GM19467 (cell line): ENCODE measurements at regions not wholly inside any gene's neighbourhood (a gene's known extent, or its start where the extent isn't known, plus 50 kb on each side); places are given as distances from the start of the nearest gene placed in this dataset.
"Not testable (repeated sequence)": the region's sequence is repeated elsewhere in the genome, so short reads cannot be mapped to it uniquely, and the experiment has no call there.

Experiments
- ATAC-seq: cut with Tn5 transposase; IDR thresholded peaks from one replicate; pipeline ENCODE4 v1.9.1; 2021; ENCODE audit warnings: mild to moderate bottlenecking, moderate library complexity; ENCODE audit not compliant: unreplicated experiment

DNA sequence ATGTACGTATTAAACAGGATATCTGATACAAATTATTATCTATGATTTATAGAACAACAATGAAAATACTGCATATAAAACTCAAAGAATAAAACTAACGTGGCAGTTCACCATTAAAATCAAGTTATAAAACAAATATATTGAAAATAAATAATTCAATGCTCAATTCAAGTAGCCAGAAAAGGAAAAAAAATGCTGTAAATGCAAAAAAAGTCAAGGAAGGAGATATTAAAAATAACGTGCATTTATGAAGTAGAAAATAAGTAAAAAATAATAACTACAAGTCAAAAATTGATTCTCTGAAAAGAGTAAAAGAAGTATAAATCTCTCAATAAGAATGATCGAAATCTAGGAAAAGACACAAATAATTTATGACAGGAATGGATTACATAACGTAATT lies 460.5 kb upstream of the CD180 start:
- no peak for ATAC-seq

DNA sequence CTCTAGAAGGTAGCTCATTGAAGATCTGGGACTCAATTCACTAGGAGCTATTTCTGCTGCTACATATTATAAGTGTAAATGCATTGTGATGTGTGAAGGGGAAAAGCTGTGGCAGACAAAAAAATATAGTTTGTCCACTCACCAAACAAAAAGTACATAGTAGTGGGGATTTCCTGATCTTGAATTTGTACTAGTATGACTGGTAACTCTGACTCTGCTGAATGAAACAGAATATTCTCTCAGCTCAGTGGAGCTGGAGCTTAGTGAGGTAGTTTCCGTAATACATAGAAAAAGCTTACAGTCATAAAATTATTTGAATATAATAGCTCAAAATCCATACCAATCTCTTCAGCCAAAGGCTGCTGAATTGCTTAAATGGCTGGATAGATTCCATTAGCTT lies 455.6 kb upstream of the CD180 start:
- no peak for ATAC-seq

- no peak for ATAC-seq
Measured at GRCh38 chr5:67651180-67651579, 454.6 kb upstream of the CD180 start.

DNA sequence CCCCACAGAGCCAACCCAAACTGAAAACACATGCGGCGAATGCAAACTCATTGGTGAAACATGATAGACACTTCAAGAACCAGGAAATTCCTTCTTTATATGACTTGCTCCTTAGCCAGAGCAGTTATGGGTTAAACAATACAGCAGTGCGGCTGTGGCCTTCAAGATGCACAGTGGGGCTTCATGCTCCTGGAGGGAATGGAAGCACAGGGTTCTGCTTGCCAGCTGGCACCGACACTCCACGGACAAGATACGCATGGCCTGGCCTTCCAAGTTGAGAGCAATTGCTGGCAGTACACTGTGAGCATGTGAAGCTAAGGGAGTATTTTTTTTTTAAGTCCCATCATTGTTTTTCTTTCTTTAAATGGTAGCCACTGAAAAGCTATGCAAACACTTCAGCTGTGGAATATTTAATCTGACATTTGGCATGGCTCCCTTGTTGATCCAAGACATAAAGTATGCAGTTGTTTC lies 451.6 kb upstream of the CD180 start:
- ATAC-seq = no peak

DNA sequence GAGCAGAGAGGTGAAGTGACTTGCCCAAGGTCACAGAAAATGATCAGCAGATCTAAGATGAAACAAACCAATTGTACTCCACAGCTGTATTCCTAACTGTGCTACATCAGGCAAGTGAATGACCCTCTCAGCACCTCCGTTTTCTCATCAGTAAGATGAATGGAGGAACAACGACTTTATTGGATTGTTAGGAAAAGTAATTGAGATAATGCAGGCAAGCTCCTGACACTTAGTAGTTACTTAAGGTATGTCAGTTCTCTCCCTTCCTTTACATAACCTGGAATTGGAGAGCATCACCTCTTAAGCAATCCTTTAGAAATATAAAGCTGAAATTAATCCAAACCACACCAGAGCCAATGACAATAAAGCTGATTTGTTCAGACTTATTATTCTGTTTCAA lies 451.2 kb upstream of the CD180 start:
- no peak for ATAC-seq

- no peak for ATAC-seq
Measured at GRCh38 chr5:67644221-67644920, 447.8 kb upstream of the CD180 start.

DNA sequence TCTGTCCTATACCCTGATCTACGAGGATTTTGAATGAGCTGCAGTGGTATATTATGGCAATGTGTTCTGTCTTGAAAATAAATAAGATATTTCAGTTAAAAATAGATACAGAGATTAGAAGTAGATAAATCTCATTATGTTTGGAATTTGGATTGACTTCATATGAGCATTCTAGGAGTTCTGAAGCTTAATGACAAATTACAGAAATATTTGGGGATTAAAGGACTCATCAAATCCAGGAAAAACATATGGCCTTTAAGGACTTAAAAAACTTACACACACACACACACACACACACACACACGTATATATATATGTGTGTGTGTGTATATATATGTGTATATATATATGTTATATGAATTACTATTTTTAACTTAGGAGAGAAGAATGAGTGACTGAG lies 446.9 kb upstream of the CD180 start:
- ATAC-seq = no peak

GRCh38 chr5:67639976-67640375 lies 443.4 kb upstream of the CD180 start:
- no peak for ATAC-seq

DNA sequence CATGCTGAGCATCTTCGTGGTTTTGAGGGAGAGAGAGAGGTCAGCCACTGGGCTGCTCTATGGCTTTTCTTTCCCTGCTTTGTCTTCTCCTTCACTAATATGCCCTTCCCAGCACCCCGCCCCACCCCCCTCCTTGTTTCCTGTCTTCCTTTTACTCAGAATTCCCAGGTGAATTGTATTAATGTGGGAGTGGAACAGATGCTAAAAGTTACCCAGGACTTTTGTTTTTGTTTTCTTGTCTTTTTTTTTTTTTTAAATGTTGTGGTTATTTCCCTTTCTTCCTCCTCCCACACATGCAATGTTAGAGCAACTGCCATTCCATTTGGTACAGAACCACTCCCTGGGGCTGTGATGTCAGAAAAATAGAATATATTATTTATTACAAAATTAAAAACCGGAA lies 442.7 kb upstream of the CD180 start:
- no peak for ATAC-seq

DNA sequence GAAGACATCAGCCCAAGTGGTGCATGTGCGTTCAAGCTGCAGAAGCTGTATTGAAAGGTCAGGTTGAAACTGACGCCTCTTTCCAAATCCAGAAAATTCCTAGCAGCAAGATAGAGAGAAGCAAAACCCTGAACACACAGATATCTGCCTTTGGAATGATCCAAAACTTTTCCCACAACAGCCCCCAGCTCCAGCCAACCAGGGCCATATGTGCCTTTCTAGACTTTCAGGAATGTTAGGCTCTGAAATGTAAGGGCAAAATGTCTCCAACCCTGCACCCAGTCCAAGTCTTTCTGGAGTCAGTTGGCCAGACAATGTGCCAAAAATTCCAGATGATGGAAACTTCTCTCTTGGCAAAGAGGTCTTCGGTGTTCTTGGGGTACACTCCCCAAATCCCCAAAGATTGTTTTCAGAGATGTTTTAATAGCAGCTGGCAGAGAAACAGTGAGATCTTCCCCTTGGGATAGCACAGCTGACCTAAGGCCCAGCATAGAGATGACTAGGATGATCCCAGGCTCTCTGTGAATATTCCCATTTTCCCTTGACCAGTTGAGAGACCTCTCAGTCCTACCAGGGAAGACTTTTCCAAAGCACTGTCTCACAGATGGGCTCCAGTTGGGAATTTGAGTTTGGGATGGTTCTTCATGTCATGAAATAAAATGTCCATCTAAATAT lies 440.4 kb upstream of the CD180 start:
- ATAC-seq = no peak

DNA sequence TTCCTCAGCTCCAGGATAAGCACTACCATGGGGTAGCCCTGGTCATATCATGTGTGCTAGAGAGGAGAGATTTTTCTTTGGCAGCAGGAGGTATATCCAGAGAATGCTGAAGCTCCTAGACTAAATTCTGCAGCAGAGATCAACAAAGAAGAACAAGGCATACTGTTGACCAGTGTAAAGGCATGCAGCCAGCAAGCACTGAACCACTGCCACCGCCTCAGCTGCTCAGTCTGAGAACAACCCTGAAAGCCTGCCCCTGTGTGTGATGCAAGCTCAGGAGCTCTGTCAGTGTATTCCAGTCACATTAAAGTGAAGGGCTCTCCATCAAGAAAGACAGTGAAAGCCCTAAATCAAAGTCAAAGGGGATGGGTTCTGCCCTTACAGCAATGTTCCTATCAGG lies 439.5 kb upstream of the CD180 start:
- ATAC-seq = no peak

- ATAC-seq = not testable (repeated sequence)
Measured at GRCh38 chr5:67627079-67627478, 430.5 kb upstream of the CD180 start.

DNA sequence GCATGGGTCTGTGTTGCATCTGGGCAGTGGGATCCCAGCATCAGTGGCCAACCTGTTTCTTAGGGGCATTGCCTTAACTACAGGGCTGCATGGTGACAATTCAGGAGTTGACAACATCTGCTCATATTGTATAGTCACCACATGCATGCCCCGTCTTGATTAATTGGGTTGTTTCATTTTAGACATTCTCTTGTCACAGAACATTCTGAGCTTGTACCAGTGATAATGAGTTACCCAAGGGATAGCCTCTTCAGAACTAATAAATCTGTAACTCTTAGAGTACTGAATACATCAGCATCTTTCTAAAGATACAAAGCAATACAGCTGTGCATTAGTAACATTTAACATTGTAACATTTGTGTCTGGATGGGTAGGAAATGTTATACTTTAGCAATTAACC lies 426.5 kb upstream of the CD180 start:
- ATAC-seq = no peak

- ATAC-seq = no peak
Measured at GRCh38 chr5:67620424-67621397, 424.1 kb upstream of the CD180 start.

DNA sequence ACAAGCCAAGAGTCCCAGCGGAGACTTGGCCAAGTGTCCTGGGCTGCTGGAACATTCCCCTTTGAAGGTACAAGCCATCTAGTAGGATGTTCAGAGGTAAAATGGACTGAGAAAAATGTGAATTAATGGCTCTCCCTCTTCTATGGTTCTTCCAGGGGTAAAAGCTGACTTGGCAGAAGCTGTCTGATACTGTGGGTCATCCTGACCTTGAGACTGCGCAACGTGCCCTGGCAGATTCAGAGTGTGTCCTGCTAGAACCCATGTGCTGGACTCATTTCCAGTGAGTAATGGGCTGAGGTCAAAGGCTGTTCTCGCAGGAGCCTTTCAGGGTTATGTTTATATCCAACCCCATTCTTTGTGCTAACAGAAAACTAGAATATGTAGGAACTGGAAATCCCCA lies 423.0 kb upstream of the CD180 start:
- ATAC-seq = no peak

DNA sequence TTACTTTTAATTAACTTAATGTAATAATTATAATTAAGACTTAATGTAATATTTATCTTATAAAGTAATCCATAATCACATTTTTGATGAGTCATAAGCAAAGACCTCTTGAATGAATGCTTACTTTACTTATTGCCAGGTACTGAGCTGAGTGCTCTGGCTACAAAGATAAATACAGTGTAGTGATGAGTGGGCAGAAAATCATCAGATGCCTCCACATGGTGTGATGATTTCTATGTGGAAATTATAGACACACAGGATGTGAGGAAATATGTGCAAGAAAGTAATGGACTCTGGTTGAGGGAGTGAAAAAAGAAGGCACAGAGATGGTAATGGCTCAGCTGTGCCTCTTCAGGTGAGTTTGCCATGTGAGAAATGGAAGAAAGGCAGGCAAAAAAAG lies 422.6 kb upstream of the CD180 start:
- no peak for ATAC-seq

DNA sequence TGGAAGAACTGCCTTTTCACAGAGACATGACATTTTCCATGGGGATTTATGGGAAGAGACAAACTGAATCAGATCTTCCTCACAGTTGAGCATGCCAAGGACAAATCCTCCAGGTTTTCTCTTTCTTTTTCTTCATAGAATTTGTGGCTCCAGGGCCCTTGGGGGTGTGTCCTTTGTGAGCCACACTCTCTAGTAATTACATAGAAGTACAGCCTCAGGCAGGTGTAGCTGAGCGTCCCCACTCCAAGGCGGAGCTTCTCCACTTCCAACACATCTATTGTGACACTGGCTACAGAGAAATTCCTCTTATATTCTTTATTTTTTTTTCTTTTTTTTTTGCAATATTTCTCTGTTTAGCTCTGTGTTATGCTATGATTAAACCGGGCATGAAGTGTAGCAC lies 420.5 kb upstream of the CD180 start:
- ATAC-seq = no peak

DNA sequence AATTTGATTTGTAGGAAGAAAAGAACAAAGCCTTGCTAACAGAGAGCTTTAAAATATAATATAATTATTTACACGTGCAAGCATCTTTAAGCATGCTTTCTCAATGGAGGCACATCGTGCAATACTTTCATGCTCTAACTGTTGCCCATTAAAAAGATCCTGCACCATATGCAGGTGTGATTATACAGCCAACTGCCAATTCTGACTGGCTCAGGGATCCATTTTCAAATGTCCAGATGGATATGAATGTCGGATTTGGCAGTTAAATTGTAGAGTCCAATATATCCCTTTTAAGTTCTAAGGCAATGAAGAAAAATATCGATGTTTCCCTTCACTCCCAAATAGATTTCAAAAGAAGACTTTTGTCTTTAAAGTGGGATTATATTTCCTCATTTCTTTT lies 416.4 kb upstream of the CD180 start:
- ATAC-seq = no peak

DNA sequence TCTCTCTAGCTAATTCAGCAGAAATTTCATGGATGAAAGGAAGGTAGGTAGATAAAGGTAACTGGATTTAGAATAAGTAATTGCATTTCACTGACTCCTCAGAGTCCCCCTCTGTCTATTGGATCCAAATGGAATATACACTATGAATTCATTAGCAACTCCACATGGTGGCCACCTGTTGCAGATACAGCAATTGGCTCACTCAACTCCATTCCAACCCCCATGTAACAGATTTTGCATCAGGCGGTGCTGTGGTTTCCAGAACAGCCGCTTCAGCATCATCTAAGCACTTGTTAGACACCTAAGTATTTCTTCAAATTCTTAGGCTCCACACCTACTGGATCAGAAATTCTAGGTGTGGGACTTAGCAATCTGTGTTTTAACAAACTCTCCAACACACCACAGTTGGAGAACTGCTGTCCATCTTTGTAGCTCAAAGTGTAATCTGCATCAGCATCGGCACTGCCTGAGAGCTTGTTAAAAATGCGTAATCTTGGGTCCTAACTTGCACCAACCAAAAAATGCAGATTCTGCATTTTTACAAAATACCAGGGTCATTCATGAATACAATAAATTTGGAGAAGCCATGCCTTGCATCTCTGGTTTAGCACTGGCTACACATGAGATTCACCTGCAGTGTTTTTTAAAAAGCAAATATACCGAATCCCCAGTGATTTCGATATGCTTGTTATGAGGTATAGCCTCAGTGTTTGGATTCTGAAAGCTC lies 413.8 kb upstream of the CD180 start:
- ATAC-seq = no peak

GRCh38 chr5:67607958-67608357 lies 411.4 kb upstream of the CD180 start:
- ATAC-seq = no peak

GRCh38 chr5:67606586-67606947 lies 410.0 kb upstream of the CD180 start:
- no peak for ATAC-seq
